ENCODE measurements at regions not wholly inside any gene's neighbourhood (a gene's known extent, or its start where the extent isn't known, plus 50 kb on each side); places are given as distances from the start of the nearest gene placed in this dataset.
"Not testable (repeated sequence)": the region's sequence is repeated elsewhere in the genome, so short reads cannot be mapped to it uniquely, and the experiment has no call there.

DNA sequence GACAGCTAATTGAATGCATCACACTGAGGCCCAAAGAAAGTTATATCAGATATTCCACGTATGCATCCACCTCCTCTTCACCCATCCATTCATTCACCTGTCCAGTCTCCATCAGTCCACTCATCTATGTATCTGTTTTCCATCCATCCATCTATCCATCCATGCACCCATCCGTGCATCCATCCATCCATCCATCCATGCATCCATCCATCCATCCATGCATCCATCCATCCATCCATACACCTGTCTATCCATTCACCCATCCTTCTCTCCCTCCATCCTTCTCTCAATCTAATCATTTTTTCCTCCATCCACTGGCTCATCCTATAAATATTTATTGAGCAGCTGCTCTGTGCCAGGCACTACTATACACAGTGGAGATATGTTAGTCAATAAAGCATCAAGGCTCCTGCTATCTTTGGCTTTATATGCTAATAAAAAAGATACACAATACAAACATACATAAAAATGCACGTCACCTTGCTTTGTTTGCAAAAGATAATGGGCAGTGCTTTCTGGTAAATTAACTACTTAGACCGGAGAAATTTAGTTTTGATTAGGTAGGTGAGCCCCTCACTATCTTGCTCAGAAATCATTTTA, 442.0 kb upstream of the KLF6 start:
- no peak for DNase-seq (ENCODE audit: low read depth)
- TF ChIP-seq CTCF (IDR thresholded peaks at IDR 0.05; ENCODE audit: low read depth, low read length, missing control alignments): no peak
- H3K4me3 ChIP-seq (ENCODE audit: low read depth, low read length): no peak overlapping the region

DNA sequence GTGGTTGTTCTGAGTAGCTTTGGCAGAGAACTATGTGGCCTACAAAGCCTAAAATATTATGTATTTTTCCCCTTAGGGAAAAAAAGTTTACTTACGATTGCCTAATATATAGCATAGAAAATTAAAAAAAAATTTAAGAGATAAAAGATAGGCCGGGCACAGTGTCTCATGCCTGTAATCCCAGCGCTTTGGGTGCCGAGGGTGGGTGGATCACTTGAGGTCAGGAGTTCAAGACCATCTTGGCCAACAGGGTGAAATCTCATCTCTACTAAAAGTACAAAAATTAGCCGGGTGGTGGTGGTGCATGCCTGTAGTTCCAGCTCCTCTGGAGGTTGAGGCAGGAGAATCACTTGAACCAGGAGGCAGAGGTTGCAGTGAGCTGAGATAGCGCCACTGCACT, 439.2 kb upstream of the KLF6 start:
- no peak for DNase-seq (ENCODE audit: low read depth)
- no peak overlapping the region for H3K4me3 ChIP-seq (ENCODE audit: low read depth, low read length)
- no peak for TF ChIP-seq CTCF (IDR thresholded peaks at IDR 0.05; ENCODE audit: low read depth, low read length, missing control alignments)

- not testable (repeated sequence) for DNase-seq (ENCODE audit: low read depth); H3K4me3 ChIP-seq (ENCODE audit: low read depth, low read length)
Observed at GRCh38 chr10:4221310-4221709, 436.3 kb upstream of the KLF6 start.

DNA sequence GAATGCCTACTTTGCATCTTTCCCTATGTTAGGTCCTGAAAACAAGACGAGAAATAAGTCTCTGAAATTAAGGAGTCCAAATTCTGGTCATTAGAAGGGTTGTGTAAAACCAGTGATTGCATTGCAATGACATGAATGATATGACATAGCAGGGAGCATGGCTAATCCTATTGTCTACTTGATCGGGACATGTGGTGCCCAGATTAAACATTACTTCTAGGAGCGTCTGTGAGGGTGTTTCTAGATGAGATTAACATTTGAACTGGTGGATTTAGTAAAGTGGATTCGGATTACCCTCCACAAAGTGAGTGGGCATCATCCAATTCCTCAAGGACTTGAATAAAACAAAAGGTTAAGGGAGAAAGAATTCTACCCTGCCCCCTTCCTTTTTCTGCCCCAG, 434.9 kb upstream of the KLF6 start:
- H3K4me3 ChIP-seq (ENCODE audit: low read depth, low read length): no peak overlapping the region
- no peak for DNase-seq (ENCODE audit: low read depth)
- TF ChIP-seq CTCF (IDR thresholded peaks at IDR 0.05; ENCODE audit: low read depth, low read length, missing control alignments): no peak

DNA sequence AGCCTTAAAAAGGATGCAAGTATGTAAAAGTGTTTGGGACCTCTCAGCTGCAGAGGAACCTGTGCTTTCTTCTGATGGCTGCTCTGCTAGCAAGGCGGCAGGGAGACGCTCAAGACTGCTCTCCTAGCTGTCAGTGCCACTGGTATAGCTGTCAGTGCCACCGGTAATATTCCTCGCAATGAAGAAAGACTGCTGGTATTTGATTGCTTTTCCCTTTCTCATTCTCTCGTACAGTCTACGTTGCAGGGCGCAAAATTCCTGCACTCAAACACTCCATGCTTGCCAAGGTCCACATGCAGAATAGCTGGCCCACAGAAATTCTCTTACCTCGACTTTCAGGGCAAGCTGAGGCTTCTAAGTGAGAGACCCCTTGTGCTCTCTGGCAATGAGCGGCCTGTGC, 432.6 kb upstream of the KLF6 start:
- H3K4me3 ChIP-seq (ENCODE audit: low read depth, low read length): no peak overlapping the region
- TF ChIP-seq CTCF (IDR thresholded peaks at IDR 0.05; ENCODE audit: low read depth, low read length, missing control alignments): no peak
- no peak for DNase-seq (ENCODE audit: low read depth)

DNA sequence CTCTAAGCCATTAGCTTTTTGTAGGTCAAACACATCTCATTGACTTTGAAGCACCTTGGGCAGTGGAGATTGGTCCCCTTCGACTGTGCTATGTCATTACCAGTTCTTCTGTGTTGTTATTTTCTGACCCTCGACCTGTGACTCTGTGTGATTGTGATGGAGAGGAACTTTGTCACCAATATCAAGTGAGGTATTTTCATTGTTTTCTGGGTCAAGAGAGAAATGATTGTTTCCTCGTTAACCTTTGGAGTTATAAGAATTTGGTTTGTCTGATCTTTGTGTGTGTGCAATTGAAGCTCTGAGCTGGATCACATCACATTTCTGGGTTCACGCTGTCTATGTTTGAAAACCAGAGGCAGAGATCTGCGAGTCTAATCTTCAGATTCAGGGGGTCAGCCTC, 432.2 kb upstream of the KLF6 start:
- H3K4me3 ChIP-seq (ENCODE audit: low read depth, low read length): no peak overlapping the region
- no peak for DNase-seq (ENCODE audit: low read depth)
- no peak for TF ChIP-seq CTCF (IDR thresholded peaks at IDR 0.05; ENCODE audit: low read depth, low read length, missing control alignments)

- DNase-seq (ENCODE audit: low read depth): no peak
- no peak overlapping the region for H3K4me3 ChIP-seq (ENCODE audit: low read depth, low read length)
- TF ChIP-seq CTCF (IDR thresholded peaks at IDR 0.05; ENCODE audit: low read depth, low read length, missing control alignments): no peak
Observed at GRCh38 chr10:4216726-4217125, 431.7 kb upstream of the KLF6 start.

Measured in GM12864 (cell line).